Ovary (tissue), 7 donors: ENCODE measurements at regions not wholly inside any gene's neighbourhood (a gene's known extent, or its start where the extent isn't known, plus 50 kb on each side); places are given as distances from the start of the nearest gene placed in this dataset.

Experiments
- DNase-seq, 5 donors: peaks; one replicate each; pipeline ENCODE4 v3.0.0-alpha.2; 2019 to 2020
- H3K27ac ChIP-seq, 2 donors: fragments of 200-600 bp; one replicate each; pipeline versions ENCODE4 v1.5.1 to v1.8.0; 2019 to 2022
- H3K27me3 ChIP-seq: fragments of 200-600 bp; one replicate; pipeline ENCODE4 v1.8.0; 2022
- H3K36me3 ChIP-seq: fragments of 200-600 bp; sonication (generic); one replicate; pipeline ENCODE4 v1.5.1; 2019
- H3K4me1 ChIP-seq: one replicate; pipeline ENCODE4 v1.8.1; 2013; ENCODE audit warnings: mild to moderate bottlenecking, moderate library complexity; ENCODE audit not compliant: insufficient read depth
- H3K4me3 ChIP-seq: fragments of 200-600 bp; sonication (generic); one replicate; pipeline ENCODE4 v1.5.1; 2017
- H3K9me3 ChIP-seq, 2 donors: fragments of 200-600 bp in 1 of 2; sonication (generic) in 1 of 2; one replicate each; pipeline versions ENCODE4 v1.5.1 to v1.8.1; 2013 to 2019; ENCODE audit warnings: mild to moderate bottlenecking in 1 of 2, moderate library complexity in 1 of 2
- EP300 ChIP-seq: sonication (generic); formaldehyde crosslinking; IDR thresholded peaks from one replicate; pipeline ENCODE4 v1.6.1; 2017; ENCODE audit warnings: antibody characterized with exemption
- POLR2A ChIP-seq: fragments of 450-650 bp; IDR thresholded peaks from one replicate; pipeline ENCODE4 v1.6.1; 2017; ENCODE audit warnings: antibody characterized with exemption, mild to moderate bottlenecking, moderate library complexity
- WGBS, 3 donors: extraction: QIAGEN DNeasy Blood & Tissue Kit in 1 of 3; methylation state at CpG; one replicate each; pipeline versions ENCODE4 v1.1.5 to v1.1.7; 2013 to 2017; 5-methylcytosine and 5-hydroxymethylcytosine counted together
- intact Hi-C, 4 donors: fragments of 100-400 bp; cut with DNase I; formaldehyde crosslinking; loops; one replicate each; pipeline versions ENCODE4 v1.11.0 to v1.15.1; 2022 to 2023
- TF ChIP-seq, protein P1 (sequence below), 3 donors: fragments of 450-650 bp in 2 of 3; fragments of 200-600 bp in 1 of 3; IDR thresholded peaks; one replicate each; pipeline versions ENCODE4 v1.5.1 to v1.8.0; 2016 to 2022; ENCODE audit warnings: antibody characterized with exemption in 3 of 3, mild to moderate bottlenecking in 1 of 3
- donor health status: DM: no; HTN: no; CAD: no; lungs with moderate emphysema.
- donor health status: DM: no; HTN: no; CAD: no.
- donor health status: Bipolar disorder and iron deficiency.
- donor health status: DM: no; HTN: no; CAD: no.
- donor health status: DM: yes; HTN: yes; CAD: no.

DNA sequence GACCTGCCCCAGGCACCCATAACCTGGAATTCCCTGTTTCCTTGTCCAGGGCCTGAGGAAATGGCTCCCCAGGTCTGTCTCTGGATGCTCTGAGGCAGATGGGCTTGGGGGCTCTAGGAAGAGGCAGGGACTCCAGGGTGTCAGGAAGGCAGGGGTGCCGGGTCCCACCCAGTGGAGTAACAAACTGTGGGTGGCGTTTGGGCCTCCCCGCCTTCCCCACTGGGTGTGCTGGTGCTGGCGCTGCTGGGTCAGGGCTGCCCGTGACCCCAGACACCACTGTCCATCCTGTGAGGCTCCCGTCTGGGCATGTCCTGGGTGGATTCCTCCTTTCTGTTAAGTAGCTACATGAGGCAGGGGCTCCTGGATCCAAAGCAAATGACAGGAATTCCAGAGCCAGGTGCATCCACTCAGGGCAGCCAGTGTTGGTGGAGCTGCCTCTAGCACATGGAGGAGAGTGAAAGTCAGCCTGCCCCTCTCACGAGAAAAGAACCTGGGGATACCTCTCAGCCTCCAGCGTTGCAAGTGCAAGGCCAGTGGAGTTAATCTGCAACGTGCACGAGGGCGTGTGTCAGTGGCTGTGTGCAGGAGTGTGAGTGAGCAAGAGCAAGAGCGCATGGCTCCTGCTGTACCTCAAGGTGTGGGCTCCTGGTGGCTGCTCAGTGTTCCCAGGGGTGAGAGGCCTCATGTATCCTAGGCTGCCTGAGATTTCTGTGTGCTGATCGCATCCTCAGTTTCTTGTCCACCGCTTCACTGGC, 403.1 kb downstream of the TMEM121 start:
- intact Hi-C loops, result no loop called here
- Histone ChIP-seq H3K36me3 (no peaks in the 10 kb centered on the region), H3K27me3 (no peaks in the 10 kb centered on the region), H3K27ac (no peak overlapping the region), H3K4me1 (no peaks in the 10 kb centered on the region), H3K9me3 (no peaks in the 10 kb centered on the region), H3K4me3 (no peak overlapping the region)
- WGBS, 3 donors, result 85 to 92% (median 91%) methylated on average over 14 of the region's 14 CpGs
- peak in 2 of 5 donors; percentile 3 to 16 for DNase-seq
- TF ChIP-seq, protein P1, sequence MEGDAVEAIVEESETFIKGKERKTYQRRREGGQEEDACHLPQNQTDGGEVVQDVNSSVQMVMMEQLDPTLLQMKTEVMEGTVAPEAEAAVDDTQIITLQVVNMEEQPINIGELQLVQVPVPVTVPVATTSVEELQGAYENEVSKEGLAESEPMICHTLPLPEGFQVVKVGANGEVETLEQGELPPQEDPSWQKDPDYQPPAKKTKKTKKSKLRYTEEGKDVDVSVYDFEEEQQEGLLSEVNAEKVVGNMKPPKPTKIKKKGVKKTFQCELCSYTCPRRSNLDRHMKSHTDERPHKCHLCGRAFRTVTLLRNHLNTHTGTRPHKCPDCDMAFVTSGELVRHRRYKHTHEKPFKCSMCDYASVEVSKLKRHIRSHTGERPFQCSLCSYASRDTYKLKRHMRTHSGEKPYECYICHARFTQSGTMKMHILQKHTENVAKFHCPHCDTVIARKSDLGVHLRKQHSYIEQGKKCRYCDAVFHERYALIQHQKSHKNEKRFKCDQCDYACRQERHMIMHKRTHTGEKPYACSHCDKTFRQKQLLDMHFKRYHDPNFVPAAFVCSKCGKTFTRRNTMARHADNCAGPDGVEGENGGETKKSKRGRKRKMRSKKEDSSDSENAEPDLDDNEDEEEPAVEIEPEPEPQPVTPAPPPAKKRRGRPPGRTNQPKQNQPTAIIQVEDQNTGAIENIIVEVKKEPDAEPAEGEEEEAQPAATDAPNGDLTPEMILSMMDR (IDR thresholded peaks at IDR 0.05), result no peak
- TF ChIP-seq EP300 (no peak), POLR2A (no peak)

DNA sequence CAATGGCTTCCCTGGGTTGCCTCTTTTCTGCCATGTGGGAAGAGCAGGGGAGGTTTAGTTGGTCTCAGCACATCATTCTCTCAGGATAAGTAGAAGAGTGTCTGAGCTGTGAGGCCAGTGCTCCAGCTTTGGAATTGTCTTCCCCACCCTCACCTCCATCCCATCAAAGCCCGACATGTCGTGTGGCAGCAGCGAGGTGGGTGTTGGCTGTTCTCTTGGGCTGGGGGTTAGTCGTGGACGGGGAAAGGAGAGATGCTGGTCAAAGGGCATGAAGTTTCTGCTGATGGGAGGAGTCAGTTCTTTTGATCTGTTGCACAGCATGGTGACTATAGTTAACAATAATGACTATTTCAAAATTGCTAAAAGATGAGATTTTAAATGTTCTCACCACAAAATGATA, 404.2 kb downstream of the TMEM121 start:
- H3K27ac ChIP-seq, result no peak overlapping the region
- no peaks in the 10 kb centered on the region for H3K27me3 ChIP-seq
- intact Hi-C loops, result no loop called here
- no peaks in the 10 kb centered on the region for H3K9me3 ChIP-seq
- H3K4me1 ChIP-seq, result no peaks in the 10 kb centered on the region
- peak in 1 of 5 donors; percentile 2 for DNase-seq
- H3K4me3 ChIP-seq, result no peak overlapping the region
- WGBS, 3 donors, result 79 to 84% (median 83%) methylated on average over 5 of the region's 5 CpGs
- TF ChIP-seq EP300 (no peak), POLR2A (no peak)
- TF ChIP-seq, protein P1 (IDR thresholded peaks at IDR 0.05), result no peak
- no peaks in the 10 kb centered on the region for H3K36me3 ChIP-seq

DNA sequence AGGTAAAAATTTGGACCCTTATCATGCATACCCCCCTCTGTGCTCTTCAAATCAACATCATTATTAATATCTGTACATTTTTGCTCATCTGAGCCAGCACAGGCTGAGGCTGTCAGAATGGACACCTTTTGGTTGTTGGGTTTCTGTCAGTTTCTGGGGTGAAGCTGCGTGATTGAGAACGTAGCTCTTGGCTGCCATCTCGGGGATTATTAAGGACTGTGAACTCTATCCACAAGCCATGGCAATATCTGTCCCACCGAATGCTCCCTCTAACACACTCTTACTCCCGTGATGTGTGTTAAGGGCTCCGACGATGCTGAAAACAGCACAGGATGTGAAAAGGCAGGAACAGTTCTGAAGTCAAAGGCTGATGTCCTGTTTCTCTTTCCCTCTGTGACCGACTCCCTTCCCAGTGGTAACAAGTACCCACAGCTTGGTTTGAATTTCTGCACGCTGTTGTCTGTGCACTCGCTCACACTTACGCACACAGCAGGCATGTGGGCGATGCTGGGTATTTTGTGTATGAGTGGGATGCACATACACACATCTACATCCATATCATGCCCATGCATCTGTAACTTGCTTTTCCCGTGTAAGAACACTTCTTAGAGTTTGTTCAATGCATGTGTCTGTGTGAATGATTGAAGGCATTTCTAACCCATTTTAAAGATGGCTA, 405.6 kb downstream of the TMEM121 start:
- Histone ChIP-seq H3K36me3 (no peaks in the 10 kb centered on the region), H3K27me3 (no peaks in the 10 kb centered on the region), H3K4me1 (no peaks in the 10 kb centered on the region), H3K9me3 (no peaks in the 10 kb centered on the region), H3K4me3 (no peak overlapping the region), H3K27ac (no peak overlapping the region)
- intact Hi-C loops, result no loop called here
- TF ChIP-seq, protein P1 (IDR thresholded peaks at IDR 0.05), result no peak
- TF ChIP-seq POLR2A (no peak), EP300 (no peak)
- WGBS, 3 donors, result 70 to 76% (median 70%) methylated on average over 13 of the region's 13 CpGs
- DNase-seq, result peak in 1 of 5 donors; percentile 3

DNA sequence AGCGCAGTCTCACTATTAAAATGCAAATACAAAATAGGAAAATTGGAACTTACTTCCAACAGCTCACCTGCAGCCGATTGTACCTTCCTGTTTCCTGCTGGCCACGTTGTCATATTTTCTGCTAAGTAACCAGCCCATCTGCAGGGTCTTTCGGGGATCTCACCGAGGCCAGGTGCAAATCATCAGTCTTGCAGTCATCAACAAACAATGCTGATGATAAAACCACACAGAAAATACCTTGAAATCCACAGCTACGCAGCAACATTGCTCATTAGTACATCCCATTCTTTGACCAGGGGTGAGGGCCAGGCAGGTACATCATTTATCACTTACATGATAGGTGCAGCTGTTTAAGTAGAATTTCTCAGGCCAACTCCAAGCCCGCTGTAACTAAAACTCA, 406.9 kb downstream of the TMEM121 start:
- no peak overlapping the region for H3K4me3 ChIP-seq
- H3K27ac ChIP-seq, result no peak overlapping the region
- WGBS, 3 donors, result 60 to 70% (median 63%) methylated on average over 7 of the region's 7 CpGs
- no peaks in the 10 kb centered on the region for H3K27me3 ChIP-seq
- intact Hi-C loops, result no loop called here
- peak in 1 of 5 donors; percentile 0 for DNase-seq
- H3K36me3 ChIP-seq, result no peaks in the 10 kb centered on the region
- H3K9me3 ChIP-seq, result no peaks in the 10 kb centered on the region
- no peaks in the 10 kb centered on the region for H3K4me1 ChIP-seq
- TF ChIP-seq EP300 (no peak), POLR2A (no peak)
- TF ChIP-seq, protein P1 (IDR thresholded peaks at IDR 0.05), result no peak
